Mesothelial cell of epicardium (in vitro differentiated cells): ENCODE measurements at regions not wholly inside any gene's neighbourhood (a gene's known extent, or its start where the extent isn't known, plus 50 kb on each side); places are given as distances from the start of the nearest gene placed in this dataset.

ENCODE experiments used
- DNase-seq, 2 experiments: peaks; one replicate each; pipeline ENCODE4 v3.0.0; 2021; ENCODE audit warnings: low spot score in 2 of 2; ENCODE audit not compliant: unreplicated experiment in 2 of 2
- H3K27ac Mint-ChIP-seq: 2 replicates; pipeline ENCODE4 v1.8.0; 2021; ENCODE audit warnings: mixed read lengths
- H3K27me3 Mint-ChIP-seq: 2 replicates; pipeline ENCODE4 v1.8.0; 2021; ENCODE audit warnings: low read depth, mixed read lengths
- H3K36me3 Mint-ChIP-seq: 2 replicates; pipeline ENCODE4 v1.8.0; 2021; ENCODE audit warnings: mixed read lengths
- H3K4me1 Mint-ChIP-seq: 2 replicates; pipeline ENCODE4 v1.8.0; 2021; ENCODE audit warnings: mixed read lengths
- H3K4me3 Mint-ChIP-seq: 2 replicates; pipeline ENCODE4 v1.8.0; 2021; ENCODE audit warnings: mild to moderate bottlenecking, moderate library complexity, mixed read lengths
- H3K9me3 Mint-ChIP-seq: 2 replicates; pipeline ENCODE4 v1.8.0; 2021; ENCODE audit warnings: mixed read lengths
- TF ChIP-seq, protein P1 (sequence below): fragments of 200-600 bp; sonication (generic); IDR thresholded peaks from one replicate; pipeline ENCODE4 v1.5.0; 2021; ENCODE audit warnings: antibody characterized with exemption; ENCODE audit not compliant: unreplicated experiment

- TF ChIP-seq, protein P1, sequence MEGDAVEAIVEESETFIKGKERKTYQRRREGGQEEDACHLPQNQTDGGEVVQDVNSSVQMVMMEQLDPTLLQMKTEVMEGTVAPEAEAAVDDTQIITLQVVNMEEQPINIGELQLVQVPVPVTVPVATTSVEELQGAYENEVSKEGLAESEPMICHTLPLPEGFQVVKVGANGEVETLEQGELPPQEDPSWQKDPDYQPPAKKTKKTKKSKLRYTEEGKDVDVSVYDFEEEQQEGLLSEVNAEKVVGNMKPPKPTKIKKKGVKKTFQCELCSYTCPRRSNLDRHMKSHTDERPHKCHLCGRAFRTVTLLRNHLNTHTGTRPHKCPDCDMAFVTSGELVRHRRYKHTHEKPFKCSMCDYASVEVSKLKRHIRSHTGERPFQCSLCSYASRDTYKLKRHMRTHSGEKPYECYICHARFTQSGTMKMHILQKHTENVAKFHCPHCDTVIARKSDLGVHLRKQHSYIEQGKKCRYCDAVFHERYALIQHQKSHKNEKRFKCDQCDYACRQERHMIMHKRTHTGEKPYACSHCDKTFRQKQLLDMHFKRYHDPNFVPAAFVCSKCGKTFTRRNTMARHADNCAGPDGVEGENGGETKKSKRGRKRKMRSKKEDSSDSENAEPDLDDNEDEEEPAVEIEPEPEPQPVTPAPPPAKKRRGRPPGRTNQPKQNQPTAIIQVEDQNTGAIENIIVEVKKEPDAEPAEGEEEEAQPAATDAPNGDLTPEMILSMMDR, result no peak
- H3K27ac Mint-ChIP-seq, result no peak overlapping the region
- H3K27me3 Mint-ChIP-seq, result peaks cover 46% of the 10 kb centered on the region
- no peaks in the 10 kb centered on the region for H3K4me1 Mint-ChIP-seq
- no peak overlapping the region for H3K4me3 Mint-ChIP-seq
- no peaks in the 10 kb centered on the region for H3K36me3 Mint-ChIP-seq
- no peaks in the 10 kb centered on the region for H3K9me3 Mint-ChIP-seq
- DNase-seq, result no peak
Observed at GRCh38 chr3:43810797-43811196, 120.1 kb downstream of the ABHD5 start.

GRCh38 chr3:43814461-43814860, 123.7 kb downstream of the ABHD5 start:
- no peaks in the 10 kb centered on the region for H3K4me1 Mint-ChIP-seq
- H3K27ac Mint-ChIP-seq, result no peak overlapping the region
- no peaks in the 10 kb centered on the region for H3K36me3 Mint-ChIP-seq
- no peaks in the 10 kb centered on the region for H3K9me3 Mint-ChIP-seq
- peaks cover 51% of the 10 kb centered on the region for H3K27me3 Mint-ChIP-seq
- TF ChIP-seq, protein P1, result no peak
- no peak for DNase-seq
- H3K4me3 Mint-ChIP-seq, result no peak overlapping the region

GRCh38 chr3:43816372-43816771, 125.6 kb downstream of the ABHD5 start:
- H3K27me3 Mint-ChIP-seq, result peaks cover 64% of the 10 kb centered on the region
- H3K4me1 Mint-ChIP-seq, result no peaks in the 10 kb centered on the region

GRCh38 chr3:43817064-43817463, 126.3 kb downstream of the ABHD5 start:
- Mint-ChIP-seq H3K4me1 (no peaks in the 10 kb centered on the region), H3K27ac (no peak overlapping the region), H3K9me3 (peaks cover 4% of the 10 kb centered on the region), H3K36me3 (no peaks in the 10 kb centered on the region), H3K4me3 (no peak overlapping the region), H3K27me3 (peaks cover 70% of the 10 kb centered on the region)
- no peak for DNase-seq
- TF ChIP-seq, protein P1, result no peak

More at GRCh38 chr3:43816372-43816771, 125.6 kb downstream of the ABHD5 start:
- H3K36me3 Mint-ChIP-seq, result no peaks in the 10 kb centered on the region
- H3K27ac Mint-ChIP-seq, result no peak overlapping the region
- no peak overlapping the region for H3K4me3 Mint-ChIP-seq
- H3K9me3 Mint-ChIP-seq, result peaks cover 4% of the 10 kb centered on the region
- TF ChIP-seq, protein P1, result no peak
- no peak for DNase-seq

- Mint-ChIP-seq H3K27me3 (peaks cover 71% of the 10 kb centered on the region), H3K27ac (no peak overlapping the region), H3K4me1 (no peaks in the 10 kb centered on the region), H3K4me3 (no peak overlapping the region), H3K36me3 (no peaks in the 10 kb centered on the region), H3K9me3 (peaks cover 4% of the 10 kb centered on the region)
- DNase-seq, result no peak
- TF ChIP-seq, protein P1, result no peak
Observed at GRCh38 chr3:43817825-43818224, 127.1 kb downstream of the ABHD5 start.

DNA sequence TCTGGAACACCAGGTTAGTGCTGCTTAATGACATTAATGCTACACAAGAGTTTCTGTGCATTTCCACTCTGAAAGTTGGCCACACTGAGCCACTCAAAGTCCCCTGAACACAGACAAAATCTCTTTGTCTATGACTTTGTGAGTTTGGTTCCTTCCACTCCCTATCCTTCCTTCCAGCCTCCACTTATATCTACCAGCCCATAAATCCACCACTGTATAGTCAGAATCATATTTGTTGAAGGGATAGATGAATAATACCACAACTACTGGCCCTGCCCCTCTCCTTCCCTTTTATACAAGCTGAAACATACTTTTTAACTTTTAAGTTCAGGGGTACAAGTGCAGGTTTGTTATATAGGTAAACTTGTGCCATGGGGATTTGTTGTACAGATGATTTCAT, 127.5 kb downstream of the ABHD5 start:
- TF ChIP-seq, protein P1, result no peak
- no peak for DNase-seq
- H3K9me3 Mint-ChIP-seq, result peaks cover 4% of the 10 kb centered on the region
- peaks cover 68% of the 10 kb centered on the region for H3K27me3 Mint-ChIP-seq
- H3K27ac Mint-ChIP-seq, result no peak overlapping the region
- H3K36me3 Mint-ChIP-seq, result no peaks in the 10 kb centered on the region
- no peak overlapping the region for H3K4me3 Mint-ChIP-seq
- H3K4me1 Mint-ChIP-seq, result no peaks in the 10 kb centered on the region
